Pancreas (tissue), 10 donors: ENCODE measurements at regions not wholly inside any gene's neighbourhood (a gene's known extent, or its start where the extent isn't known, plus 50 kb on each side); places are given as distances from the start of the nearest gene placed in this dataset.
"Not testable (repeated sequence)": the region's sequence is repeated elsewhere in the genome, so short reads cannot be mapped to it uniquely, and the experiment has no call there.

Experiments
- ATAC-seq, 4 donors: fragments of 200-7000 bp; cut with Tn5 transposase; one replicate each; pipeline versions ENCODE4 v1.8.0 to v1.9.1; 2020; ENCODE audit warnings: mild to moderate bottlenecking in 4 of 4, moderate library complexity in 4 of 4
- DNase-seq, 6 donors: peaks; one replicate each; pipeline ENCODE4 v3.0.0-alpha.2; 2020
- FAIRE-seq: peaks from 2 replicates; lab custom pipeline; 2012; peaks lifted over from hg19 to GRCh38; lab: Jason Lieb, UNC
- H3K27ac ChIP-seq, 4 donors: fragments of 200-600 bp; sonication (generic); 1 replicate in 3 of 4; 2 replicates in 1 of 4; pipeline versions ENCODE4 v1.5.0 to v1.8.0; 2020
- H3K27me3 ChIP-seq, 4 donors: fragments of 200-600 bp; one replicate each; pipeline ENCODE4 v1.8.0; 2021
- H3K36me3 ChIP-seq, 3 donors: fragments of 200-600 bp; sonication (generic) in 1 of 3; one replicate each; pipeline versions ENCODE4 v1.5.0 to v1.8.0; 2020 to 2021
- H3K4me1 ChIP-seq, 3 donors: fragments of 200-600 bp; one replicate each; pipeline ENCODE4 v1.8.0; 2021
- H3K4me3 ChIP-seq, 4 donors: fragments of 200-600 bp; sonication (generic) in 2 of 4; one replicate each; pipeline versions ENCODE4 v1.5.0 to v1.8.0; 2020 to 2021
- H3K9me3 ChIP-seq, 4 donors: fragments of 200-600 bp; one replicate each; pipeline ENCODE4 v1.8.0; 2021
- WGBS, 2 donors: extraction: QIAGEN DNeasy Blood & Tissue Kit; methylation state at CpG; one replicate each; pipeline ENCODE4 v1.1.7; 2013; 5-methylcytosine and 5-hydroxymethylcytosine counted together
- intact Hi-C, 3 donors: fragments of 100-400 bp; cut with DNase I; formaldehyde crosslinking; loops; one replicate each; pipeline versions ENCODE4 v1.11.1 to v1.14.2; 2022
- TF ChIP-seq, protein P1 (sequence below), 4 donors: fragments of 200-600 bp; sonication (generic) in 3 of 4; IDR thresholded peaks; one replicate each; pipeline versions ENCODE4 v1.5.0 to v1.8.0; 2021; ENCODE audit warnings: antibody characterized with exemption in 4 of 4
- donor health status: healthy with polysubstance abuse.
- donor health status: DM: no; HTN: no; CAD: no; lungs with moderate emphysema.
- donor health status: DM: no; HTN: no; CAD: no.
- donor health status: control.
- donor health status: control.
- donor health status: Bipolar disorder and iron deficiency.
- donor health status: DM: yes; HTN: yes; CAD: no.
- donor health status: DM: no; HTN: no; CAD: no.
- donor health status: DM: no; HTN: no; CAD: no.
- donor health status: DM: yes; HTN: yes; CAD: no.

- TF ChIP-seq, protein P1, sequence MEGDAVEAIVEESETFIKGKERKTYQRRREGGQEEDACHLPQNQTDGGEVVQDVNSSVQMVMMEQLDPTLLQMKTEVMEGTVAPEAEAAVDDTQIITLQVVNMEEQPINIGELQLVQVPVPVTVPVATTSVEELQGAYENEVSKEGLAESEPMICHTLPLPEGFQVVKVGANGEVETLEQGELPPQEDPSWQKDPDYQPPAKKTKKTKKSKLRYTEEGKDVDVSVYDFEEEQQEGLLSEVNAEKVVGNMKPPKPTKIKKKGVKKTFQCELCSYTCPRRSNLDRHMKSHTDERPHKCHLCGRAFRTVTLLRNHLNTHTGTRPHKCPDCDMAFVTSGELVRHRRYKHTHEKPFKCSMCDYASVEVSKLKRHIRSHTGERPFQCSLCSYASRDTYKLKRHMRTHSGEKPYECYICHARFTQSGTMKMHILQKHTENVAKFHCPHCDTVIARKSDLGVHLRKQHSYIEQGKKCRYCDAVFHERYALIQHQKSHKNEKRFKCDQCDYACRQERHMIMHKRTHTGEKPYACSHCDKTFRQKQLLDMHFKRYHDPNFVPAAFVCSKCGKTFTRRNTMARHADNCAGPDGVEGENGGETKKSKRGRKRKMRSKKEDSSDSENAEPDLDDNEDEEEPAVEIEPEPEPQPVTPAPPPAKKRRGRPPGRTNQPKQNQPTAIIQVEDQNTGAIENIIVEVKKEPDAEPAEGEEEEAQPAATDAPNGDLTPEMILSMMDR (IDR thresholded peaks at IDR 0.05): no peak
- Histone ChIP-seq H3K9me3 (no peaks in the 10 kb centered on the region), H3K4me3 (no peak overlapping the region), H3K27me3 (peaks cover 0 to 32% (median 4%) of the 10 kb centered on the region in 4 donors), H3K27ac (no peak overlapping the region), H3K4me1 (peaks cover 0 to 6% (median 0%) of the 10 kb centered on the region in 3 donors), H3K36me3 (no peaks in the 10 kb centered on the region)
- intact Hi-C loops: no loop called here
- FAIRE-seq (no peak), ATAC-seq (peak in 1 of 4 donors; percentile 25), DNase-seq (no peak)
- 43 to 61% methylated on average over 2 of the region's 2 CpGs for WGBS, 2 donors
Measured at GRCh38 chr2:16726147-16726546, 60.5 kb upstream of the CYRIA start.

DNA sequence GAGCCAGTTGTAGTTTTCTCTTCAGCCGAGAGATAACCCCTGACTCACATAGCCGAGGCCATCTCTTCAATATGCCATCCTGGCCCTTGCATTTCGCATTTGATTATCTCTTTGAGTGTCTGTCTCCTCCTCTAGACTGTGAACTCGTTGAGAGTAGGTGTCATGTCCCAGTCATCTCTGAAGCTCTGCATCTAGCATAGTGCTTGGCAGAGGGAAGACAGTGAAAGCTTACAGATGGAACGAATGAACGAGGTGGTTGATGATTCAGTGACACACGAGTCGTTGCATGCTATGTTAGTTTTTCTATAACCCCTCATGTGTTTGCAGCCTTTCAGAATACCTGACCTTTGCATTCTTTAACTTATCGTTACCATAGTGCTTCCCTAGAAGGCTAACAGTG lies 59.9 kb upstream of the CYRIA start:
- no peak for FAIRE-seq
- H3K27me3 ChIP-seq: peaks cover 0 to 35% (median 4%) of the 10 kb centered on the region in 4 donors
- intact Hi-C loops: no loop called here

DNA sequence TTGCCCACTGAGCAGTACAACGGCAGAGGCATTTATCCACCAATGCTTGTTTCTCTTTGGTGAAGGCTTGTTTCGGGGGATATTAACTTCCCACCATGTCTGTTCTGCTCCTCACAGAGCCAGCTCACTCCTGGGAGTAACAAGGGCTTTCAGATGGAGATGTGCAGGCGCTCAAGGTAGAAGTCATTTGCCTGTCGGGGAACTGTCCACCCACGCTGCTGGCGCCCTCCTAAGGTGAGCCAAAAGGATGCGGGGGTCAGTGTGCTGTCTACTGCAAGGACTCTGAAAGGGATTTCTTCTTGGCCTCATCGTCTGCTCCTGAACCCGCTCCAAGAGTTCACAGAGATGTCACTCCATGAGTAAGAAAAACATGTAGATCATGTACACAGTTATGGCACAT lies 57.0 kb upstream of the CYRIA start:
- TF ChIP-seq, protein P1 (IDR thresholded peaks at IDR 0.05): no peak
- FAIRE-seq: no peak
- intact Hi-C loops: no loop called here
- no peaks in the 10 kb centered on the region for H3K9me3 ChIP-seq
- H3K27me3 ChIP-seq: peaks cover 0 to 28% (median 4%) of the 10 kb centered on the region in 4 donors
- no peak overlapping the region for H3K4me3 ChIP-seq
- no peak for DNase-seq
- no peaks in the 10 kb centered on the region for H3K36me3 ChIP-seq
- peaks cover 0 to 6% (median 0%) of the 10 kb centered on the region in 3 donors for H3K4me1 ChIP-seq
- WGBS, 2 donors: 56 to 57% methylated on average over 9 of the region's 9 CpGs
- no peak overlapping the region for H3K27ac ChIP-seq
- ATAC-seq: no peak

More for the DNA sequence above, 59.9 kb upstream of the CYRIA start:
- Histone ChIP-seq H3K27ac (no peak overlapping the region), H3K4me1 (peaks cover 0 to 6% (median 0%) of the 10 kb centered on the region in 3 donors), H3K4me3 (no peak overlapping the region), H3K36me3 (no peaks in the 10 kb centered on the region), H3K9me3 (no peaks in the 10 kb centered on the region)
- WGBS, 2 donors: 47 to 57% methylated on average over 9 of the region's 9 CpGs
- TF ChIP-seq, protein P1 (IDR thresholded peaks at IDR 0.05): no peak
- ATAC-seq (no peak), DNase-seq (no peak)

DNA sequence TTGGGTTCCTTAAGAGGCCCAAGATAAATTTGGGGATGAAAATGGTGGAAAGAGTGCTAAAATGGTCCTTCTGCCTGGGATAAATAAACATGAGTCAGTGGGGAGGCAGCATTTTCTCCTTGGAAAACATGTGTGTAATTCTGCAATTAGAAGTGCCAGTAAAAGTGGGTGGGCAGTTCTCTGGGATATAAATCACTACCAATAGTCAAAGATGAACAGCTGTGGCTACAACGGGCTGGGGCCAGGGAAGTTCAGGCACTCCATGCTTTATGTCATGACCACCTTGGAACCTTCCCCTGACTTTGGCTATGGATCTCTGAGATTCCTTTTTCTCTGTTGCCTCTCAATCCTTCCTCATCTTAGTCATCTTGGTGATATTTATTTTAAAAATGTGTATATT lies 56.5 kb upstream of the CYRIA start:
- FAIRE-seq (no peak), ATAC-seq (no peak), DNase-seq (no peak)
- intact Hi-C loops: no loop called here
- TF ChIP-seq, protein P1 (IDR thresholded peaks at IDR 0.05): no peak
- Histone ChIP-seq H3K27ac (no peak overlapping the region), H3K36me3 (no peaks in the 10 kb centered on the region), H3K4me1 (peaks cover 0 to under 1% (median 0%) of the 10 kb centered on the region in 3 donors), H3K27me3 (peaks cover 0 to 28% (median 4%) of the 10 kb centered on the region in 4 donors), H3K9me3 (no peaks in the 10 kb centered on the region), H3K4me3 (no peak overlapping the region)
- 57 to 65% methylated on average over 1 of the region's 1 CpG for WGBS, 2 donors

- H3K4me3 ChIP-seq, H3K9me3 ChIP-seq, H3K36me3 ChIP-seq, H3K4me1 ChIP-seq, H3K27ac ChIP-seq, FAIRE-seq, DNase-seq, intact Hi-C loops, ATAC-seq: not testable (repeated sequence)
- 71 to 78% methylated on average over 4 of the region's 4 CpGs for WGBS, 2 donors
- peaks cover 0 to 28% (median 4%) of the 10 kb centered on the region in 4 donors for H3K27me3 ChIP-seq
Measured at GRCh38 chr2:16721529-16721928, 55.9 kb upstream of the CYRIA start.

- H3K9me3 ChIP-seq, ATAC-seq, intact Hi-C loops, H3K36me3 ChIP-seq, FAIRE-seq, DNase-seq, H3K4me3 ChIP-seq, H3K4me1 ChIP-seq, H3K27ac ChIP-seq: not testable (repeated sequence)
- WGBS, 2 donors: 71 to 72% methylated on average over 3 of the region's 3 CpGs
- peaks cover 0 to 24% (median 2%) of the 10 kb centered on the region in 4 donors for H3K27me3 ChIP-seq
Measured at GRCh38 chr2:16720737-16721136, 55.1 kb upstream of the CYRIA start.
